OCI-LY7 (cell line): ENCODE measurements at regions not wholly inside any gene's neighbourhood (a gene's known extent, or its start where the extent isn't known, plus 50 kb on each side); places are given as distances from the start of the nearest gene placed in this dataset.

Source experiments
- EZH2phosphoT487 ChIP-seq: fragments of 200-600 bp; sonication (generic); IDR thresholded peaks from 2 replicates; pipeline ENCODE4 v1.6.1; 2018; ENCODE audit warnings: low read depth, borderline replicate concordance, mild to moderate bottlenecking, mixed run types, antibody characterized with exemption, low read length, moderate library complexity, mixed read lengths
- TF ChIP-seq, protein P1 (sequence below): fragments of 200-600 bp; sonication (generic); conservative IDR thresholded peaks from 2 replicates; pipeline ENCODE4 v1.5.1; 2014; ENCODE audit warnings: mild to moderate bottlenecking, antibody characterized with exemption, low read length, moderate library complexity, mixed read lengths

DNA sequence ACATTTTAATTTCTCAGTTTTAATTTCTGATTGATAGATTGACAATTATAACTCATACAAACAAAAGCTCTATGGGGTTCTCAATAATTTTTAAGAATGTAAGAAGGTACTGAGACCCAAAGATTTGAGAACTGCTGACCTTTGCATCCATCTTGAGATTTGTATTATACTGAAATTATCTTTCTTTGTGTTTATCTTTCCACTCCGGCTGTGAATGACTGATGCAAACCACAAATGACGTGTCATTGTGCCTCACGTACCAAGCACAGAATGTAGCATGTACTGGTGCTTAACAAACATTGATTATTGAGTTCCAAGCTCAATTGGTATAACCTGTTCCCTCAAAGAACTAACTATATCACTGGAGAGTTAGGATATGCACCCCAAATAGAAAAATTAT lies 152.1 kb upstream of the SMLR1 start:
- TF ChIP-seq, protein P1, sequence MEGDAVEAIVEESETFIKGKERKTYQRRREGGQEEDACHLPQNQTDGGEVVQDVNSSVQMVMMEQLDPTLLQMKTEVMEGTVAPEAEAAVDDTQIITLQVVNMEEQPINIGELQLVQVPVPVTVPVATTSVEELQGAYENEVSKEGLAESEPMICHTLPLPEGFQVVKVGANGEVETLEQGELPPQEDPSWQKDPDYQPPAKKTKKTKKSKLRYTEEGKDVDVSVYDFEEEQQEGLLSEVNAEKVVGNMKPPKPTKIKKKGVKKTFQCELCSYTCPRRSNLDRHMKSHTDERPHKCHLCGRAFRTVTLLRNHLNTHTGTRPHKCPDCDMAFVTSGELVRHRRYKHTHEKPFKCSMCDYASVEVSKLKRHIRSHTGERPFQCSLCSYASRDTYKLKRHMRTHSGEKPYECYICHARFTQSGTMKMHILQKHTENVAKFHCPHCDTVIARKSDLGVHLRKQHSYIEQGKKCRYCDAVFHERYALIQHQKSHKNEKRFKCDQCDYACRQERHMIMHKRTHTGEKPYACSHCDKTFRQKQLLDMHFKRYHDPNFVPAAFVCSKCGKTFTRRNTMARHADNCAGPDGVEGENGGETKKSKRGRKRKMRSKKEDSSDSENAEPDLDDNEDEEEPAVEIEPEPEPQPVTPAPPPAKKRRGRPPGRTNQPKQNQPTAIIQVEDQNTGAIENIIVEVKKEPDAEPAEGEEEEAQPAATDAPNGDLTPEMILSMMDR: no peak
- TF ChIP-seq EZH2phosphoT487: no peak
